Neuronal stem cell (in vitro differentiated cells): ENCODE measurements at regions not wholly inside any gene's neighbourhood (a gene's known extent, or its start where the extent isn't known, plus 50 kb on each side); places are given as distances from the start of the nearest gene placed in this dataset.
A peak's percentile ranks its signal among the peaks of the same experiment; 100 is the strongest.

Experiments
- DNase-seq: peaks from one replicate; pipeline ENCODE4 v3.0.0-alpha.2; 2013; ENCODE audit warnings: low spot score
- H2AFZ ChIP-seq: one replicate; pipeline ENCODE4 v1.6.1; 2013; ENCODE audit warnings: mild to moderate bottlenecking, low read length, inconsistent platforms
- H2AK5ac ChIP-seq: 2 replicates; pipeline ENCODE4 v1.6.1; 2013; ENCODE audit warnings: low read depth, mild to moderate bottlenecking, inconsistent platforms, low read length, moderate library complexity, mixed read lengths
- H2BK120ac ChIP-seq: 2 replicates; pipeline ENCODE4 v1.6.1; 2013; ENCODE audit warnings: low read depth, mild to moderate bottlenecking, inconsistent platforms, low read length, moderate library complexity, mixed read lengths
- H2BK12ac ChIP-seq: one replicate; pipeline ENCODE4 v1.6.1; 2013; ENCODE audit warnings: low read length, inconsistent platforms
- H2BK15ac ChIP-seq: 2 replicates; pipeline ENCODE4 v1.6.1; 2013; ENCODE audit warnings: mild to moderate bottlenecking, low read length, inconsistent platforms, mixed read lengths
- H2BK5ac ChIP-seq: one replicate; pipeline ENCODE4 v1.6.1; 2013; ENCODE audit warnings: inconsistent platforms, mild to moderate bottlenecking, low read length, moderate library complexity
- H3K14ac ChIP-seq: one replicate; pipeline ENCODE4 v1.6.1; 2013; ENCODE audit warnings: low read length, inconsistent platforms
- H3K18ac ChIP-seq: 2 replicates; pipeline ENCODE4 v1.6.1; 2013; ENCODE audit warnings: low read length, inconsistent platforms
- H3K23ac ChIP-seq: 2 replicates; pipeline ENCODE4 v1.6.1; 2013; ENCODE audit warnings: low read depth, mild to moderate bottlenecking, mixed read lengths, low read length, inconsistent platforms; ENCODE audit not compliant: poor library complexity
- H3K27ac ChIP-seq: replicated peaks from 3 replicates; pipeline ENCODE4 v1.5.1; 2013; ENCODE audit warnings: low read length, inconsistent platforms
- H3K27me3 ChIP-seq, 3 experiments: 2 replicates each; pipeline ENCODE4 v1.6.1; 2013; ENCODE audit warnings: low read length in 3 of 3, mild to moderate bottlenecking in 2 of 3, inconsistent platforms in 1 of 3, low read depth in 1 of 3, mixed read lengths in 1 of 3, moderate library complexity in 1 of 3; ENCODE audit not compliant: control insufficient read depth in 3 of 3, insufficient read depth in 3 of 3
- H3K36me3 ChIP-seq, 2 donors: replicated peaks in 1 of 2; 2 replicates each; pipeline ENCODE4 v1.6.1; 2013; ENCODE audit warnings: low read length in 2 of 2; ENCODE audit not compliant: control insufficient read depth in 2 of 2, insufficient read depth in 2 of 2
- H3K4ac ChIP-seq: 2 replicates; pipeline ENCODE4 v1.6.1; 2013; ENCODE audit warnings: inconsistent platforms, mild to moderate bottlenecking, low read length, moderate library complexity
- H3K4me1 ChIP-seq, 2 donors: 1 replicate in 1 of 2; 2 replicates in 1 of 2; pipeline ENCODE4 v1.6.1; 2013; ENCODE audit warnings: low read length in 2 of 2, low read depth in 1 of 2; ENCODE audit not compliant: control insufficient read depth in 2 of 2, insufficient read depth in 1 of 2
- H3K4me2 ChIP-seq: one replicate; pipeline ENCODE4 v1.6.1; 2013; ENCODE audit warnings: mild to moderate bottlenecking, low read length, inconsistent platforms; ENCODE audit not compliant: insufficient read depth, poor library complexity, severe bottlenecking
- H3K4me3 ChIP-seq, 2 donors: 2 replicates each; pipeline ENCODE4 v1.5.1; 2013; ENCODE audit warnings: low read length in 2 of 2, mild to moderate bottlenecking in 2 of 2, inconsistent platforms in 1 of 2, moderate library complexity in 1 of 2
- H3K79me1 ChIP-seq: one replicate; pipeline ENCODE4 v1.6.1; 2013; ENCODE audit warnings: low read depth, mild to moderate bottlenecking, inconsistent platforms, low read length, moderate library complexity
- H3K9ac ChIP-seq: one replicate; pipeline ENCODE4 v1.6.1; 2013; ENCODE audit warnings: mild to moderate bottlenecking, low read depth, low read length, inconsistent platforms; ENCODE audit not compliant: poor library complexity
- H3K9me3 ChIP-seq, 2 donors: replicated peaks in 1 of 2; 2 replicates each; pipeline versions ENCODE3 to v1.6.1; 2013; ENCODE audit warnings: low read length in 2 of 2, mild to moderate bottlenecking in 2 of 2, inconsistent platforms in 1 of 2, low read depth in 1 of 2, mixed read lengths in 1 of 2, moderate library complexity in 1 of 2; ENCODE audit not compliant: control insufficient read depth in 2 of 2, insufficient read depth in 1 of 2
- H4K8ac ChIP-seq: one replicate; pipeline ENCODE4 v1.6.1; 2013; ENCODE audit warnings: low read depth, mild to moderate bottlenecking, inconsistent platforms, low read length, moderate library complexity
- H4K91ac ChIP-seq: one replicate; pipeline ENCODE4 v1.6.1; 2013; ENCODE audit warnings: low read length, low read depth, mild to moderate bottlenecking, inconsistent platforms; ENCODE audit not compliant: poor library complexity
- WGBS, 2 donors: extraction: QIAGEN DNeasy Blood & Tissue Kit; methylation state at CpG; one replicate each; pipeline ENCODE4 v1.1.7; 2013; ENCODE audit warnings: missing lambda C conversion rate in 2 of 2, mixed read lengths in 1 of 2; ENCODE audit not compliant: insufficient read length in 2 of 2, insufficient replicate concordance in 1 of 2; ENCODE audit errors: extremely low coverage in 2 of 2; 5-methylcytosine and 5-hydroxymethylcytosine counted together

- Histone ChIP-seq H3K4ac (no peak overlapping the region), H2AFZ (no peak overlapping the region), H2AK5ac (no peak overlapping the region), H3K9ac (no peak overlapping the region), H3K4me2 (no peak overlapping the region), H4K91ac (no peak overlapping the region), H3K27me3 (no peaks in the 10 kb centered on the region), H3K4me3 (no peak overlapping the region), H3K18ac (no peak overlapping the region), H3K36me3 (no peaks in the 10 kb centered on the region), H3K23ac (no peak overlapping the region), H2BK12ac (no peak overlapping the region), H2BK15ac (no peak overlapping the region), H3K4me1 (peaks cover 0 to 5% of the 10 kb centered on the region in 2 donors), H3K27ac (no peak overlapping the region), H3K9me3 (peaks cover 0 to 11% of the 10 kb centered on the region in 2 donors), H2BK120ac (no peak overlapping the region), H3K14ac (no peak overlapping the region), H3K79me1 (no peaks in the 10 kb centered on the region), H4K8ac (no peak overlapping the region), H2BK5ac (no peak overlapping the region)
- WGBS, 2 donors, result no CpG with 5 or more reads among the region's 2 CpGs
- no peak for DNase-seq
Measured at GRCh38 chr12:107349839-107350238, 256.5 kb upstream of the CRY1 start.

- no peak overlapping the region for H3K4me3 ChIP-seq
- H3K9ac ChIP-seq, result no peak overlapping the region
- H3K4me2 ChIP-seq, result no peak overlapping the region
- no peak overlapping the region for H3K23ac ChIP-seq
- no CpG with 5 or more reads among the region's 3 CpGs for WGBS, 2 donors
- no peak overlapping the region for H4K91ac ChIP-seq
- H3K4ac ChIP-seq, result no peak overlapping the region
- no peak overlapping the region for H2BK120ac ChIP-seq
- no peaks in the 10 kb centered on the region for H3K36me3 ChIP-seq
- H3K18ac ChIP-seq, result no peak overlapping the region
- H3K79me1 ChIP-seq, result no peaks in the 10 kb centered on the region
- no peak overlapping the region for H3K14ac ChIP-seq
- H4K8ac ChIP-seq, result no peak overlapping the region
- H2BK15ac ChIP-seq, result no peak overlapping the region
- no peak overlapping the region for H2BK5ac ChIP-seq
- H3K4me1 ChIP-seq, result peaks cover 0 to 5% of the 10 kb centered on the region in 2 donors
- H2BK12ac ChIP-seq, result no peak overlapping the region
- H3K27ac ChIP-seq, result no peak overlapping the region
- H2AK5ac ChIP-seq, result no peak overlapping the region
- H3K9me3 ChIP-seq, result peaks cover 0 to 11% of the 10 kb centered on the region in 2 donors
- DNase-seq, result no peak
- H3K27me3 ChIP-seq, result no peaks in the 10 kb centered on the region
- H2AFZ ChIP-seq, result no peak overlapping the region
Measured at GRCh38 chr12:107351109-107351508, 257.8 kb upstream of the CRY1 start.

- no peak overlapping the region for H4K8ac ChIP-seq
- no peak overlapping the region for H3K18ac ChIP-seq
- H2BK5ac ChIP-seq, result no peak overlapping the region
- H3K4me3 ChIP-seq, result no peak overlapping the region
- no peak overlapping the region for H3K4me2 ChIP-seq
- H3K9me3 ChIP-seq, result peaks cover 0 to 11% of the 10 kb centered on the region in 2 donors
- no peak overlapping the region for H4K91ac ChIP-seq
- no peak overlapping the region for H3K27ac ChIP-seq
- H3K27me3 ChIP-seq, result no peaks in the 10 kb centered on the region
- H2AFZ ChIP-seq, result no peak overlapping the region
- no peak overlapping the region for H2BK120ac ChIP-seq
- H2BK15ac ChIP-seq, result no peak overlapping the region
- no peak overlapping the region for H2BK12ac ChIP-seq
- H3K36me3 ChIP-seq, result no peaks in the 10 kb centered on the region
- H3K23ac ChIP-seq, result no peak overlapping the region
- DNase-seq, result no peak
- no peak overlapping the region for H3K9ac ChIP-seq
- peaks cover 0 to 5% of the 10 kb centered on the region in 2 donors for H3K4me1 ChIP-seq
- H3K79me1 ChIP-seq, result no peaks in the 10 kb centered on the region
- no peak overlapping the region for H2AK5ac ChIP-seq
- no peak overlapping the region for H3K14ac ChIP-seq
- no peak overlapping the region for H3K4ac ChIP-seq
Measured at GRCh38 chr12:107351713-107352112, 258.4 kb upstream of the CRY1 start.

GRCh38 chr12:107352347-107353081 lies 259.2 kb upstream of the CRY1 start:
- no peak overlapping the region for H2BK12ac ChIP-seq
- no peak overlapping the region for H3K18ac ChIP-seq
- H3K4ac ChIP-seq, result no peak overlapping the region
- H2BK120ac ChIP-seq, result no peak overlapping the region
- no peak overlapping the region for H4K8ac ChIP-seq
- H3K27ac ChIP-seq, result no peak overlapping the region
- no peak overlapping the region for H4K91ac ChIP-seq
- no peak overlapping the region for H3K23ac ChIP-seq
- no peak overlapping the region for H3K9ac ChIP-seq
- no peak overlapping the region for H3K4me2 ChIP-seq
- peaks cover 0 to 5% of the 10 kb centered on the region in 2 donors for H3K4me1 ChIP-seq
- no peak overlapping the region for H3K14ac ChIP-seq
- no peak overlapping the region for H2BK15ac ChIP-seq
- DNase-seq, result no peak
- no CpG with 5 or more reads among the region's 2 CpGs for WGBS, 2 donors
- no peaks in the 10 kb centered on the region for H3K36me3 ChIP-seq
- no peak overlapping the region for H2BK5ac ChIP-seq
- no peak overlapping the region for H3K4me3 ChIP-seq
- H3K79me1 ChIP-seq, result no peaks in the 10 kb centered on the region
- H2AFZ ChIP-seq, result no peak overlapping the region
- peaks cover 0 to 11% of the 10 kb centered on the region in 2 donors for H3K9me3 ChIP-seq
- peak overlapping the region; percentile 35 for H2AK5ac ChIP-seq
- no peaks in the 10 kb centered on the region for H3K27me3 ChIP-seq
